DOHH2 (cell line): ENCODE measurements at regions not wholly inside any gene's neighbourhood (a gene's known extent, or its start where the extent isn't known, plus 50 kb on each side); places are given as distances from the start of the nearest gene placed in this dataset.
A peak's percentile ranks its signal among the peaks of the same experiment; 100 is the strongest.

Experiments
- H3F3A ChIP-seq: fragments of 200-600 bp; sonication (generic), shearing (Covaris generic); 2 replicates; pipeline ENCODE4 v1.6.0; 2016; ENCODE audit warnings: antibody characterized with exemption, mild to moderate bottlenecking; ENCODE audit not compliant: control insufficient read depth, insufficient read depth
- H3K27ac ChIP-seq: fragments of 200-600 bp; sonication (generic); 2 replicates; pipeline ENCODE4 v1.5.1; 2014; ENCODE audit warnings: low read depth, mild to moderate bottlenecking, low read length, moderate library complexity
- H3K27me3 ChIP-seq: fragments of 200-600 bp; sonication (generic); 2 replicates; pipeline ENCODE4 v1.6.1; 2014; ENCODE audit warnings: mild to moderate bottlenecking, low read length, mixed read lengths; ENCODE audit not compliant: control insufficient read depth
- H3K36me3 ChIP-seq: fragments of 200-600 bp; sonication (generic); 2 replicates; pipeline ENCODE4 v1.6.1; 2014; ENCODE audit warnings: mild to moderate bottlenecking, low read length, moderate library complexity, mixed read lengths; ENCODE audit not compliant: control insufficient read depth
- H3K4me1 ChIP-seq: fragments of 200-600 bp; sonication (generic); 2 replicates; pipeline ENCODE4 v1.6.1; 2014; ENCODE audit warnings: mild to moderate bottlenecking, low read length, mixed read lengths; ENCODE audit not compliant: control insufficient read depth
- H3K4me2 ChIP-seq: fragments of 200-600 bp; sonication (generic); 2 replicates; pipeline ENCODE4 v1.6.0; 2014; ENCODE audit warnings: mild to moderate bottlenecking, low read length, moderate library complexity
- H3K4me3 ChIP-seq: fragments of 200-600 bp; sonication (generic); 2 replicates; pipeline ENCODE4 v1.5.1; 2014; ENCODE audit warnings: mild to moderate bottlenecking, low read length, mixed read lengths
- H3K79me2 ChIP-seq: fragments of 200-600 bp; sonication (generic); 2 replicates; pipeline ENCODE4 v1.6.1; 2014; ENCODE audit warnings: mild to moderate bottlenecking, low read length, mixed read lengths; ENCODE audit not compliant: control insufficient read depth
- H3K9me2 ChIP-seq: fragments of 200-600 bp; sonication (generic); replicated peaks from 2 replicates; pipeline ENCODE4 v1.6.1; 2014; ENCODE audit warnings: mild to moderate bottlenecking, low read length, mixed read lengths; ENCODE audit not compliant: control insufficient read depth
- H3K9me3 ChIP-seq: fragments of 200-600 bp; sonication (generic); 2 replicates; pipeline ENCODE4 v1.6.1; 2014; ENCODE audit warnings: antibody characterized with exemption, low read length, mixed read lengths; ENCODE audit not compliant: control insufficient read depth, insufficient read depth
- H4K20me1 ChIP-seq: fragments of 200-600 bp; sonication (generic); 2 replicates; pipeline ENCODE4 v1.6.0; 2014; ENCODE audit warnings: low read depth, mild to moderate bottlenecking, antibody characterized with exemption, low read length, moderate library complexity; ENCODE audit not compliant: control insufficient read depth, insufficient read depth
- EZH2phosphoT487 ChIP-seq: fragments of 200-600 bp; sonication (generic); IDR thresholded peaks from 2 replicates; pipeline ENCODE4 v1.6.1; 2017; ENCODE audit warnings: borderline replicate concordance, mild to moderate bottlenecking, antibody characterized with exemption, low read length, moderate library complexity, mixed read lengths
- TF ChIP-seq, protein P1 (sequence below): fragments of 200-600 bp; sonication (generic); IDR thresholded peaks from one replicate; pipeline ENCODE4 v1.5.1; 2014; ENCODE audit warnings: antibody characterized with exemption, mild to moderate bottlenecking, low read depth, low read length; ENCODE audit not compliant: poor library complexity, severe bottlenecking

DNA sequence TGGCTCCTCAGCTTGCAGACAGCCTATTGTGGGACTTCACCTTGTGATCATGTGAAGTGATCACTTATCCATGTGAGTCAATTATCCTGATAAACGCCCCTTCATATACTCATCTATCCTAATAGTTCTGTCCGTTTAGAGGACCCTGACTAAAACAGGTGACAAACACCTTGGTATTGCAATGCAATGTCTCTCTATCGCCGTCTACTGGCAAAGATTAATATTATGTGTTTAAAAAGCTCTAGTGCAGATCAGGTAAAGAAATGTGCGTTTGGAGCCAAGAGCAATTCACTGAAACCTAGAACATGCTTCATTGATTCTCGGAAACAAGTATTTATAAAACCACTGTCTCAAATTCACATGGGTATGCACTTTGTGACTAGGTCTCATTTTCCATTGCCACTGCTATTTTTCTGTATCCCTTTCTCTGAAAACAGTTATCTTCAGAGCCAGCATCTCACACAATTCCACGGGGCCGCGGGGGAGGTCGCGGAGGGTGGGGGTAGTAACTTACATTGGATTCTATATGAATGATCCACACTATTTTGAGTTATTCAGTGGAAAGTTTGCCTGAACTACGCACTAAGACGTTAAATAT lies 554.6 kb upstream of the NCAM2 start:
- Histone ChIP-seq H3K9me2 (no peaks in the 10 kb centered on the region), H3K27me3 (no peaks in the 10 kb centered on the region), H3K36me3 (no peaks in the 10 kb centered on the region), H4K20me1 (no peaks in the 10 kb centered on the region), H3F3A (no peaks in the 10 kb centered on the region), H3K4me1 (no peaks in the 10 kb centered on the region), H3K4me2 (no peak overlapping the region), H3K79me2 (no peaks in the 10 kb centered on the region), H3K27ac (no peak overlapping the region), H3K9me3 (no peaks in the 10 kb centered on the region), H3K4me3 (no peak overlapping the region)
- TF ChIP-seq, protein P1, sequence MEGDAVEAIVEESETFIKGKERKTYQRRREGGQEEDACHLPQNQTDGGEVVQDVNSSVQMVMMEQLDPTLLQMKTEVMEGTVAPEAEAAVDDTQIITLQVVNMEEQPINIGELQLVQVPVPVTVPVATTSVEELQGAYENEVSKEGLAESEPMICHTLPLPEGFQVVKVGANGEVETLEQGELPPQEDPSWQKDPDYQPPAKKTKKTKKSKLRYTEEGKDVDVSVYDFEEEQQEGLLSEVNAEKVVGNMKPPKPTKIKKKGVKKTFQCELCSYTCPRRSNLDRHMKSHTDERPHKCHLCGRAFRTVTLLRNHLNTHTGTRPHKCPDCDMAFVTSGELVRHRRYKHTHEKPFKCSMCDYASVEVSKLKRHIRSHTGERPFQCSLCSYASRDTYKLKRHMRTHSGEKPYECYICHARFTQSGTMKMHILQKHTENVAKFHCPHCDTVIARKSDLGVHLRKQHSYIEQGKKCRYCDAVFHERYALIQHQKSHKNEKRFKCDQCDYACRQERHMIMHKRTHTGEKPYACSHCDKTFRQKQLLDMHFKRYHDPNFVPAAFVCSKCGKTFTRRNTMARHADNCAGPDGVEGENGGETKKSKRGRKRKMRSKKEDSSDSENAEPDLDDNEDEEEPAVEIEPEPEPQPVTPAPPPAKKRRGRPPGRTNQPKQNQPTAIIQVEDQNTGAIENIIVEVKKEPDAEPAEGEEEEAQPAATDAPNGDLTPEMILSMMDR: peak; percentile 69
- TF ChIP-seq EZH2phosphoT487: no peak

DNA sequence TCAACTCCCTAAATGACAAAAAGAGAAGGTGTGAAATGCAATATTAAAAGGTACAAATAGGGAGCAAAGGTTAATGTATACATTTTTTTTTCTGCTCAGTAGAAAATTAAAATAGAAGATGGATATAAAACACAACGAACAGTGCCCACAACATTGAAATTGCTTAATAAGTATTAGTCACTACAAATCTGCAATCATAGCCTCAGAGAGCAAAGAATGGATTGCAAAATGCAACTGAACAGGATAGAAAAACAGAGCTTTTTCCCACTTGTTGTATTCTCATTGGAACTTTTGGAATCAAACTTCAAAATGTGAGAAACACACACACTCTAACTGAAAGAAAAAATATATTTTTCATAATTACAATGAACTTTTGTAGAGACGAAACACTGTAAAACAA lies 552.2 kb upstream of the NCAM2 start:
- Histone ChIP-seq H3K9me2 (no peaks in the 10 kb centered on the region), H3K27me3 (no peaks in the 10 kb centered on the region), H3K27ac (no peak overlapping the region), H3K36me3 (no peaks in the 10 kb centered on the region), H3K9me3 (no peaks in the 10 kb centered on the region), H3K79me2 (no peaks in the 10 kb centered on the region), H3K4me1 (no peaks in the 10 kb centered on the region), H4K20me1 (no peaks in the 10 kb centered on the region), H3F3A (no peaks in the 10 kb centered on the region), H3K4me3 (no peak overlapping the region), H3K4me2 (no peak overlapping the region)
- no peak for TF ChIP-seq EZH2phosphoT487
- TF ChIP-seq, protein P1: no peak

DNA sequence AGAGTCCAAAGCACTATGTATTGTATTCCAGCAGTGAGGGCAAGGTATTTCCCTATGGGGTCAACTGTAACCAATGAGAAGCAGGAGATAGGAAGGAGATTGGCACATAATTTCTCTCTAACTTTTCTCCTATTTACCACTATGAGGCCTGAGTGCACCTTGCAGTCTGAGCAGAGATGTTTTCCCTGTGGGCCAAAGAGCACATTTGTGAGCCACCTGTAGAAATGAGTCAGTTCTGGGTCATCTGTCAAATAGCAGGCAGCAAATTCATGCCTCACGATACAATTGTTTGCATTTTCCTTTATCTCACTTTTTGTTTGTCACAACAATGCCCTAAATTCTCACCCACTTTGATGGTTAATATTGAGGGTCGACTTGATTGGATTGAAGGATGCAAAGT lies 547.2 kb upstream of the NCAM2 start:
- H3K27ac ChIP-seq: no peak overlapping the region
- no peaks in the 10 kb centered on the region for H3K9me3 ChIP-seq
- H3K4me2 ChIP-seq: no peak overlapping the region
- no peaks in the 10 kb centered on the region for H3K27me3 ChIP-seq
- no peaks in the 10 kb centered on the region for H3K79me2 ChIP-seq
- H4K20me1 ChIP-seq: no peaks in the 10 kb centered on the region
- H3K4me3 ChIP-seq: no peak overlapping the region
- no peaks in the 10 kb centered on the region for H3K4me1 ChIP-seq
- H3F3A ChIP-seq: no peaks in the 10 kb centered on the region
- no peaks in the 10 kb centered on the region for H3K9me2 ChIP-seq
- H3K36me3 ChIP-seq: no peaks in the 10 kb centered on the region
- TF ChIP-seq EZH2phosphoT487: no peak
- TF ChIP-seq, protein P1: no peak

- no peaks in the 10 kb centered on the region for H3K79me2 ChIP-seq
- H3K9me2 ChIP-seq: no peaks in the 10 kb centered on the region
- no peak for TF ChIP-seq EZH2phosphoT487
- TF ChIP-seq, protein P1: no peak
- H3K27me3 ChIP-seq: no peaks in the 10 kb centered on the region
- H3K4me2 ChIP-seq: no peak overlapping the region
- H3F3A ChIP-seq: no peaks in the 10 kb centered on the region
- H4K20me1 ChIP-seq: no peaks in the 10 kb centered on the region
- no peak overlapping the region for H3K27ac ChIP-seq
- H3K9me3 ChIP-seq: no peaks in the 10 kb centered on the region; the same call in 1 of the 2 replicates
- H3K4me3 ChIP-seq: no peak overlapping the region
- no peaks in the 10 kb centered on the region for H3K4me1 ChIP-seq
- no peaks in the 10 kb centered on the region for H3K36me3 ChIP-seq
Measured at GRCh38 chr21:20452935-20453334, 545.3 kb upstream of the NCAM2 start.
